ENCODE measurements at regions not wholly inside any gene's neighbourhood (a gene's known extent, or its start where the extent isn't known, plus 50 kb on each side); places are given as distances from the start of the nearest gene placed in this dataset.

GRCh38 chr6:84445068-84445467 is 217.6 kb upstream of the CEP162 start:
- Histone ChIP-seq H3K23ac (ENCODE audit: low read depth, low read length, poor library complexity) (no peak overlapping the region), H2AK5ac (ENCODE audit: low read depth, low read length) (no peak overlapping the region), H3K18ac (ENCODE audit: low read length) (no peak overlapping the region), H3K4me2 (ENCODE audit: insufficient read depth, low read length, poor library complexity, severe bottlenecking) (no peak overlapping the region), H4K91ac (ENCODE audit: low read depth, low read length, poor library complexity) (no peak overlapping the region), H2BK5ac (ENCODE audit: low read length) (no peak overlapping the region), H3K14ac (ENCODE audit: low read length) (no peak overlapping the region), H3K79me1 (ENCODE audit: low read depth, low read length) (no peaks in the 10 kb centered on the region), H2AFZ (ENCODE audit: low read length) (no peak overlapping the region), H3K4me1 (ENCODE audit: control insufficient read depth in 2 of 2, insufficient read depth in 1 of 2, low read depth in 1 of 2, low read length in 2 of 2) (peaks cover 0 to 2% of the 10 kb centered on the region in 2 donors), H3K4me3 (ENCODE audit: low read length in 2 of 2) (no peak overlapping the region), H2BK120ac (ENCODE audit: low read depth, low read length) (no peak overlapping the region), H3K27me3 (ENCODE audit: control insufficient read depth in 3 of 3, insufficient read depth in 3 of 3, low read depth in 1 of 3, low read length in 3 of 3) (no peaks in the 10 kb centered on the region), H2BK15ac (ENCODE audit: low read length) (no peak overlapping the region), H2BK12ac (ENCODE audit: low read length) (no peak overlapping the region), H3K36me3 (replicated peaks in 1 of 2; ENCODE audit: control insufficient read depth in 2 of 2, insufficient read depth in 2 of 2, low read length in 2 of 2) (no peaks in the 10 kb centered on the region), H4K8ac (ENCODE audit: low read depth, low read length) (no peak overlapping the region), H3K4ac (ENCODE audit: low read length) (no peak overlapping the region), H3K9me3 (replicated peaks in 1 of 2; ENCODE audit: control insufficient read depth in 2 of 2, insufficient read depth in 1 of 2, low read depth in 1 of 2, low read length in 2 of 2) (no peaks in the 10 kb centered on the region), H3K27ac (replicated peaks; ENCODE audit: low read length) (no peak overlapping the region), H3K9ac (ENCODE audit: low read depth, low read length, poor library complexity) (no peak overlapping the region)
- DNase-seq (ENCODE audit: low spot score) = no peak

GRCh38 chr6:84442208-84442607 is 214.8 kb upstream of the CEP162 start:
- Histone ChIP-seq H4K8ac (ENCODE audit: low read depth, low read length) (no peak overlapping the region), H3K18ac (ENCODE audit: low read length) (no peak overlapping the region), H2BK5ac (ENCODE audit: low read length) (no peak overlapping the region), H3K4ac (ENCODE audit: low read length) (no peak overlapping the region), H3K4me1 (ENCODE audit: control insufficient read depth in 2 of 2, insufficient read depth in 1 of 2, low read depth in 1 of 2, low read length in 2 of 2) (peaks cover 0 to 2% of the 10 kb centered on the region in 2 donors), H3K9me3 (replicated peaks in 1 of 2; ENCODE audit: control insufficient read depth in 2 of 2, insufficient read depth in 1 of 2, low read depth in 1 of 2, low read length in 2 of 2) (no peaks in the 10 kb centered on the region), H2BK120ac (ENCODE audit: low read depth, low read length) (no peak overlapping the region), H3K4me2 (ENCODE audit: insufficient read depth, low read length, poor library complexity, severe bottlenecking) (no peak overlapping the region), H3K4me3 (ENCODE audit: low read length in 2 of 2) (no peak overlapping the region), H3K23ac (ENCODE audit: low read depth, low read length, poor library complexity) (no peak overlapping the region), H3K27me3 (ENCODE audit: control insufficient read depth in 3 of 3, insufficient read depth in 3 of 3, low read depth in 1 of 3, low read length in 3 of 3) (no peaks in the 10 kb centered on the region), H3K14ac (ENCODE audit: low read length) (no peak overlapping the region), H2AFZ (ENCODE audit: low read length) (no peak overlapping the region), H3K36me3 (replicated peaks in 1 of 2; ENCODE audit: control insufficient read depth in 2 of 2, insufficient read depth in 2 of 2, low read length in 2 of 2) (no peaks in the 10 kb centered on the region), H3K79me1 (ENCODE audit: low read depth, low read length) (no peaks in the 10 kb centered on the region), H2BK12ac (ENCODE audit: low read length) (no peak overlapping the region), H4K91ac (ENCODE audit: low read depth, low read length, poor library complexity) (no peak overlapping the region), H2BK15ac (ENCODE audit: low read length) (no peak overlapping the region), H3K9ac (ENCODE audit: low read depth, low read length, poor library complexity) (no peak overlapping the region), H2AK5ac (ENCODE audit: low read depth, low read length) (no peak overlapping the region), H3K27ac (replicated peaks; ENCODE audit: low read length) (no peak overlapping the region)
- no CpG with 5 or more reads among the region's 3 CpGs for WGBS, 2 donors (ENCODE audit: extremely low coverage in 2 of 2, insufficient read length in 2 of 2, insufficient replicate concordance in 1 of 2)
- no peak for DNase-seq (ENCODE audit: low spot score)

GRCh38 chr6:84441456-84441855 is 214.0 kb upstream of the CEP162 start:
- H3K4me1 ChIP-seq (ENCODE audit: control insufficient read depth in 2 of 2, insufficient read depth in 1 of 2, low read depth in 1 of 2, low read length in 2 of 2) = peaks cover 0 to 2% of the 10 kb centered on the region in 2 donors
- H4K8ac ChIP-seq (ENCODE audit: low read depth, low read length) = no peak overlapping the region
- no peak overlapping the region for H3K4ac ChIP-seq (ENCODE audit: low read length)
- no peak overlapping the region for H2AFZ ChIP-seq (ENCODE audit: low read length)
- no peak overlapping the region for H3K4me2 ChIP-seq (ENCODE audit: insufficient read depth, low read length, poor library complexity, severe bottlenecking)
- no peaks in the 10 kb centered on the region for H3K27me3 ChIP-seq (ENCODE audit: control insufficient read depth in 3 of 3, insufficient read depth in 3 of 3, low read depth in 1 of 3, low read length in 3 of 3)
- no peaks in the 10 kb centered on the region for H3K9me3 ChIP-seq (replicated peaks in 1 of 2; ENCODE audit: control insufficient read depth in 2 of 2, insufficient read depth in 1 of 2, low read depth in 1 of 2, low read length in 2 of 2)
- no peak overlapping the region for H3K27ac ChIP-seq (replicated peaks; ENCODE audit: low read length)
- H3K9ac ChIP-seq (ENCODE audit: low read depth, low read length, poor library complexity) = no peak overlapping the region
- DNase-seq (ENCODE audit: low spot score) = no peak
- H3K18ac ChIP-seq (ENCODE audit: low read length) = no peak overlapping the region
- no peaks in the 10 kb centered on the region for H3K36me3 ChIP-seq (replicated peaks in 1 of 2; ENCODE audit: control insufficient read depth in 2 of 2, insufficient read depth in 2 of 2, low read length in 2 of 2)
- H4K91ac ChIP-seq (ENCODE audit: low read depth, low read length, poor library complexity) = no peak overlapping the region
- H3K4me3 ChIP-seq (ENCODE audit: low read length in 2 of 2) = no peak overlapping the region
- no peak overlapping the region for H2BK5ac ChIP-seq (ENCODE audit: low read length)
- H2AK5ac ChIP-seq (ENCODE audit: low read depth, low read length) = no peak overlapping the region
- no CpG with 5 or more reads among the region's 3 CpGs for WGBS, 2 donors (ENCODE audit: extremely low coverage in 2 of 2, insufficient read length in 2 of 2, insufficient replicate concordance in 1 of 2)
- H3K23ac ChIP-seq (ENCODE audit: low read depth, low read length, poor library complexity) = no peak overlapping the region
- H2BK15ac ChIP-seq (ENCODE audit: low read length) = no peak overlapping the region
- no peaks in the 10 kb centered on the region for H3K79me1 ChIP-seq (ENCODE audit: low read depth, low read length)
- no peak overlapping the region for H3K14ac ChIP-seq (ENCODE audit: low read length)
- H2BK120ac ChIP-seq (ENCODE audit: low read depth, low read length) = no peak overlapping the region
- no peak overlapping the region for H2BK12ac ChIP-seq (ENCODE audit: low read length)

- Histone ChIP-seq H2BK12ac (ENCODE audit: low read length) (no peak overlapping the region), H2BK15ac (ENCODE audit: low read length) (no peak overlapping the region), H2AK5ac (ENCODE audit: low read depth, low read length) (no peak overlapping the region), H3K27me3 (ENCODE audit: control insufficient read depth in 3 of 3, insufficient read depth in 3 of 3, low read depth in 1 of 3, low read length in 3 of 3) (no peaks in the 10 kb centered on the region), H2AFZ (ENCODE audit: low read length) (no peak overlapping the region), H3K27ac (replicated peaks; ENCODE audit: low read length) (no peak overlapping the region), H3K4me2 (ENCODE audit: insufficient read depth, low read length, poor library complexity, severe bottlenecking) (no peak overlapping the region), H3K18ac (ENCODE audit: low read length) (no peak overlapping the region), H3K23ac (ENCODE audit: low read depth, low read length, poor library complexity) (no peak overlapping the region), H4K91ac (ENCODE audit: low read depth, low read length, poor library complexity) (no peak overlapping the region), H3K4me1 (ENCODE audit: control insufficient read depth in 2 of 2, insufficient read depth in 1 of 2, low read depth in 1 of 2, low read length in 2 of 2) (no peaks in the 10 kb centered on the region), H3K9ac (ENCODE audit: low read depth, low read length, poor library complexity) (no peak overlapping the region), H2BK5ac (ENCODE audit: low read length) (no peak overlapping the region), H3K79me1 (ENCODE audit: low read depth, low read length) (no peaks in the 10 kb centered on the region), H3K14ac (ENCODE audit: low read length) (no peak overlapping the region), H2BK120ac (ENCODE audit: low read depth, low read length) (no peak overlapping the region), H3K4ac (ENCODE audit: low read length) (no peak overlapping the region), H3K4me3 (ENCODE audit: low read length in 2 of 2) (no peak overlapping the region), H4K8ac (ENCODE audit: low read depth, low read length) (no peak overlapping the region), H3K9me3 (replicated peaks in 1 of 2; ENCODE audit: control insufficient read depth in 2 of 2, insufficient read depth in 1 of 2, low read depth in 1 of 2, low read length in 2 of 2) (no peaks in the 10 kb centered on the region), H3K36me3 (replicated peaks in 1 of 2; ENCODE audit: control insufficient read depth in 2 of 2, insufficient read depth in 2 of 2, low read length in 2 of 2) (no peaks in the 10 kb centered on the region)
- no CpG with 5 or more reads among the region's 4 CpGs for WGBS, 2 donors (ENCODE audit: extremely low coverage in 2 of 2, insufficient read length in 2 of 2, insufficient replicate concordance in 1 of 2)
- no peak for DNase-seq (ENCODE audit: low spot score)
These were observed 207.1 kb upstream of the CEP162 start for GRCh38 chr6:84434550-84434949.

Measured in neuronal stem cell (in vitro differentiated cells).